HUES6 (cell line): ENCODE measurements at regions not wholly inside any gene's neighbourhood (a gene's known extent, or its start where the extent isn't known, plus 50 kb on each side); places are given as distances from the start of the nearest gene placed in this dataset.

Experiments
- H3K27ac ChIP-seq: 2 replicates; pipeline ENCODE4 v1.7.0; 2013; ENCODE audit warnings: low read depth, mild to moderate bottlenecking, low read length, inconsistent platforms
- H3K27me3 ChIP-seq: 2 replicates; pipeline ENCODE4 v1.6.1; 2013; ENCODE audit warnings: low read length; ENCODE audit not compliant: control insufficient read depth, insufficient read depth
- H3K36me3 ChIP-seq: 2 replicates; pipeline ENCODE4 v1.6.1; 2013; ENCODE audit warnings: low read length; ENCODE audit not compliant: control insufficient read depth, insufficient read depth
- H3K4me1 ChIP-seq: 2 replicates; pipeline ENCODE4 v1.6.1; 2013; ENCODE audit warnings: low read length; ENCODE audit not compliant: control insufficient read depth, insufficient read depth
- H3K4me3 ChIP-seq: 2 replicates; pipeline ENCODE4 v1.5.1; 2013; ENCODE audit warnings: low read depth, low read length
- H3K9ac ChIP-seq: one replicate; pipeline ENCODE4 v1.6.1; 2013; ENCODE audit warnings: mild to moderate bottlenecking, low read length
- H3K9me3 ChIP-seq: 2 replicates; pipeline ENCODE4 v1.6.1; 2013; ENCODE audit warnings: low read depth, low read length; ENCODE audit not compliant: control insufficient read depth, insufficient read depth

DNA sequence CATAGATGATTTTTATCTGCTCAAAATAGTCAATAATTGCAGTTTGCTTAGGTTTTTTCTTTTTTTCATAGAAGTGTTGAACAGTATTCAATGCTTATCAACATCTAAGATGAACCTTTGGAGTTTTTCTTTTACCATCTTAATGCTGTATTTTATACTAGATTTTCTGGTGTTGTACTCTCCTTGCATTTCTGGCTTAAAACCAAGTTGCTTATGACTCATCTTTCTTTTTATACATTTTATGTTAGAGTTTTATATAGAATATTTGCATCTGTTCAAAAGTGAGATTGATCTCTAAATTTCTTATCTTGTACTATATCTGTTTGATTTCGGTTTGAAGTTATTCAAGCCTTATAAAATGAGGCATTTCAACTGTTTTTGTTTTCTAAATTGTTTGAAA is 232.5 kb downstream of the RFPL4B start:
- no peak overlapping the region for H3K27ac ChIP-seq
- no peaks in the 10 kb centered on the region for H3K4me1 ChIP-seq
- no peak overlapping the region for H3K9ac ChIP-seq

GRCh38 chr6:112581015-112581414 is 233.9 kb downstream of the RFPL4B start:
- Histone ChIP-seq H3K4me1 (no peaks in the 10 kb centered on the region), H3K4me3 (no peak overlapping the region), H3K9me3 (no peaks in the 10 kb centered on the region), H3K27me3 (no peaks in the 10 kb centered on the region), H3K27ac (no peak overlapping the region), H3K9ac (no peak overlapping the region), H3K36me3 (no peaks in the 10 kb centered on the region)

More for the DNA sequence above, 232.5 kb downstream of the RFPL4B start:
- no peaks in the 10 kb centered on the region for H3K27me3 ChIP-seq
- no peaks in the 10 kb centered on the region for H3K36me3 ChIP-seq
- H3K4me3 ChIP-seq, result no peak overlapping the region
- H3K9me3 ChIP-seq, result no peaks in the 10 kb centered on the region

- Histone ChIP-seq H3K4me3 (no peak overlapping the region), H3K9me3 (peaks cover 8% of the 10 kb centered on the region; the same call in 1 of the 2 replicates), H3K27me3 (no peaks in the 10 kb centered on the region), H3K36me3 (no peaks in the 10 kb centered on the region), H3K4me1 (no peaks in the 10 kb centered on the region), H3K27ac (no peak overlapping the region), H3K9ac (no peak overlapping the region)
Observed at GRCh38 chr6:112590326-112590725, 243.2 kb downstream of the RFPL4B start.

DNA sequence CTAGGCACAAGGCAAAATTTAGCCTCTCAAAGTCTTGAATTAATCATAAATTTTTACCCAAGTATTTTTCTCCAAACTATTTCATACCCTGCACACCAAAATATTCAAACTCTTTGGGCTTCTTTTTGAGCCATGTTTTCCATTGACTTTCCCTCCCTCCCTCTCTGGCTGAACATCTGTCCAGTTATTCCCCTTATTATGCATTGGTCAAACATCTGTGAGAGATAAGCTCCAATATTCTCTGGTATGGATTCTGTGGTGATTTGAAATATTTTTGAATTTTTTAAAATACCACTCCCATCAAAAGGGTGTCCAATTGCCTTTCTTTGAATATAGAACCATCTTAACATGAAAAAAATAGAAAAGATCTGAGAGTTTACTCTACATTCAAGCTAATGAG is 244.2 kb downstream of the RFPL4B start:
- H3K4me1 ChIP-seq, result no peaks in the 10 kb centered on the region

DNA sequence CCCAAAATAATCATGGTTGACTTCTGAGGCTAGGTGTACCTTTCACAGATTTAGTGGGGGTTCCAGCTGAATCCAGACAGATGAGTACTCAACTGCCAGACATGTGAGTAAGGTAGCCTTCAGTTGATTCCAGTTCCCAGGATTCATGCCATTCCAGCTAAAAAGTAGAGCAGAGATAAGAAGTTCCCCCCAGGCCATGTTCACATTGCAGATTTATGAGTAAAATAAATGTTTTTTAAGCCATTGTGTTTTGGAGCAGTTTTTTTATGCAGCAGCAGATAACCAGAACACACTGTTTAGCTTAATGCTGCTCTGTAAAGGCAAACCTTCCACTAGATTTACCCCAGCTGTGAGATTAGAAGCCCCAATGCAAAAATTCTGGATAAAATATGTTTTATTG is 245.0 kb downstream of the RFPL4B start:
- H3K27me3 ChIP-seq, result no peaks in the 10 kb centered on the region
- no peak overlapping the region for H3K27ac ChIP-seq
- peaks cover 8% of the 10 kb centered on the region; the same call in 1 of the 2 replicates for H3K9me3 ChIP-seq
- no peak overlapping the region for H3K9ac ChIP-seq
- no peaks in the 10 kb centered on the region for H3K36me3 ChIP-seq
- H3K4me3 ChIP-seq, result no peak overlapping the region
- no peaks in the 10 kb centered on the region for H3K4me1 ChIP-seq

More for the DNA sequence above, 244.2 kb downstream of the RFPL4B start:
- no peaks in the 10 kb centered on the region for H3K27me3 ChIP-seq
- no peak overlapping the region for H3K4me3 ChIP-seq
- no peak overlapping the region for H3K9ac ChIP-seq
- H3K27ac ChIP-seq, result no peak overlapping the region
- peaks cover 8% of the 10 kb centered on the region; the same call in 1 of the 2 replicates for H3K9me3 ChIP-seq
- H3K36me3 ChIP-seq, result no peaks in the 10 kb centered on the region

DNA sequence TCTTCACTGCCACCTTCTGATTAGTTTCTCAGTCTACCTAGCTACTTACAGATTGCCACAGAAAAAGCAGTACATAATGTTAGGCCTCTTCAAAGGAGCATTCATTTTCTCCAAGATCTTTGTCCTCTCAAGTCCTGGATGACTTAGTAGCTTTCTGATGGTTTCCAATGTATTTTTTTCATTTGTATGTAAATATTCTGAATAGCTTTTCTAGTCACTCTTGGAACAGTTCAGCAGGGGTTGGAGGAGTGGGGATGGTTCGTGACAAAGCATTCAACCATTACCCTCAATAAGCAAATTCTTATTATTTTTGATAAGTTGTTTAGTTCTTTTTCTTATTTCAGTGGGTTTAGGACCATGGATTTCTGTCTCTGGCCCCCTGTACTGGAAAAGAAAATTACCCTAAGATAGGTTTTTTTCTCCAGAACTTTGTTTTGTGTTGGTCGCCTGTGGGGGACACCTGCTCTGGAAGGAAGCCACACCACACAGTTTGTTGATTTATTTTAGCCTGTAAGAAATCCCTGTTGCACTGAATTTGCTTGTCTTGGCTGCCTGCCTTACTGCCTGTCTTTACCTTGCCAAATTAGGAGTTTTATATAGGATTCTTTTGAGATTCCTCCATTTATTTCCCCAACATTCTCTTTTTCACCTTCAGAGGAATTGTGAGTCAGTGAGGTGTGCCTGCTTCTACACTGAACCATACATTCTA is 247.9 kb downstream of the RFPL4B start:
- H3K9me3 ChIP-seq, result peaks cover 8% of the 10 kb centered on the region; the same call in 1 of the 2 replicates
- H3K27me3 ChIP-seq, result no peaks in the 10 kb centered on the region
- no peak overlapping the region for H3K27ac ChIP-seq
- H3K9ac ChIP-seq, result no peak overlapping the region
- H3K4me3 ChIP-seq, result no peak overlapping the region
- H3K4me1 ChIP-seq, result no peaks in the 10 kb centered on the region
- H3K36me3 ChIP-seq, result no peaks in the 10 kb centered on the region

DNA sequence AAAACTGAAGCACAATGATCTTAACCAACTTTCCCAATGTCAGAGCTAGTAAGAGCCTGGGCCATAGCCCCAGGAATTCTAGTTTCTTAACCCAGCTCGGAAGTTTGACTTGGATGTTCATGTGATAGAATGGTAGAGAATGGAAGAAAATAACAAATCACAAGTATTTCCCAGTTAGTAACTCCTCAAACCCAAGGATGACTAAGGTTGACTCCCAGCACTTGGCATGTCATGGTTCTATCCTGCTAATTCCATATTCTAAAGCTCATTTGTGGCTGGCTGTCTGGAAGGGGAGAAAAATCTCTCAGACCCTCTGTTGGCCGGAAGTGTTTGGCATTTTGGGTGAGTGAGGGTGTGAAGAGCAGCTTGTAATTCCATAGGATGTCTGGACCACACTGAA is 248.7 kb downstream of the RFPL4B start:
- no peaks in the 10 kb centered on the region for H3K27me3 ChIP-seq
- H3K27ac ChIP-seq, result no peak overlapping the region
- H3K4me1 ChIP-seq, result no peaks in the 10 kb centered on the region
- H3K9me3 ChIP-seq, result peaks cover 8% of the 10 kb centered on the region; the same call in 1 of the 2 replicates
- no peak overlapping the region for H3K9ac ChIP-seq
- no peaks in the 10 kb centered on the region for H3K36me3 ChIP-seq
- H3K4me3 ChIP-seq, result no peak overlapping the region

DNA sequence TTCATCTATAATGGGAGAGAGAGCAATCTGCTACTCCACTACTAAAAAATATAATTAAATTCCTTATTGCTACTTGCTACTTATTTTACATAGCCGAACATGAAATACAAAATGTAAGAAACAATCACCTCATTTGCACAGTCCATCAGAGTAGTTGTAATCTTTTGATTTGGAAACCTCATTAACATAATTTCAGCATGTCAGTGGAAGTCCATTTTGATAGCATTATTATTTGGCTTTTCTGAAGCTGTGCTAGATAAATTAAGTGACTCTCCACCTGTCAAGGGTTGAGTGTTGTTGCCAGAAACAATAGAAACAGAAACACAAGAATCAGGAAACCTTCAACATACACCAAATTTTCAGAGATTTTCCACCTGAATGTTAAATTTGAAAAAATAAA is 250.0 kb downstream of the RFPL4B start:
- Histone ChIP-seq H3K4me1 (no peaks in the 10 kb centered on the region), H3K27me3 (no peaks in the 10 kb centered on the region), H3K27ac (no peak overlapping the region), H3K4me3 (no peak overlapping the region), H3K36me3 (no peaks in the 10 kb centered on the region), H3K9ac (no peak overlapping the region), H3K9me3 (peaks cover 8% of the 10 kb centered on the region; the same call in 1 of the 2 replicates)

DNA sequence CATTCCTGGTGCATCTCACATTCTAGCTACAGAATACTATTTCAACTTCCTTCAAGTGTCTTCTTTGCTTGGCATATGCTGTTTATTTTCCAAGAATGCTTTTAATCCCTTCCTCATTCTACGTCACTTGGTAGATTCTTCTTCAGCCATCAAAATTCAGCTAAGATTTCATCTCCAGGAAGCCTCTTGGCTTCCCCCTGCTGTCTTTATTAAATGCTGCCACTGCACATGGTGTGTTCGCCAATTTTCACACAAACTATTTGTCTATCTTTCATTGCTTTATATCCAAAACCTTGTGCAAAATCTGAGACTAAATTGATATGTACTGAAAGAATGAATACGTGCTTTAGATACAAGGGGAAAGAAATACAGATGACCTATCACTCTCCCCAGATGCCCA is 253.0 kb downstream of the RFPL4B start:
- Histone ChIP-seq H3K4me1 (no peaks in the 10 kb centered on the region), H3K27ac (no peak overlapping the region), H3K4me3 (no peak overlapping the region), H3K27me3 (no peaks in the 10 kb centered on the region), H3K9ac (no peak overlapping the region), H3K9me3 (no peaks in the 10 kb centered on the region), H3K36me3 (no peaks in the 10 kb centered on the region)

- no peak overlapping the region for H3K27ac ChIP-seq
- no peaks in the 10 kb centered on the region for H3K27me3 ChIP-seq
- no peak overlapping the region for H3K9ac ChIP-seq
- H3K4me1 ChIP-seq, result no peaks in the 10 kb centered on the region
- H3K4me3 ChIP-seq, result no peak overlapping the region
- peaks cover 14% of the 10 kb centered on the region for H3K9me3 ChIP-seq
- H3K36me3 ChIP-seq, result no peaks in the 10 kb centered on the region
Observed at GRCh38 chr6:112603726-112604125, 256.6 kb downstream of the RFPL4B start.

DNA sequence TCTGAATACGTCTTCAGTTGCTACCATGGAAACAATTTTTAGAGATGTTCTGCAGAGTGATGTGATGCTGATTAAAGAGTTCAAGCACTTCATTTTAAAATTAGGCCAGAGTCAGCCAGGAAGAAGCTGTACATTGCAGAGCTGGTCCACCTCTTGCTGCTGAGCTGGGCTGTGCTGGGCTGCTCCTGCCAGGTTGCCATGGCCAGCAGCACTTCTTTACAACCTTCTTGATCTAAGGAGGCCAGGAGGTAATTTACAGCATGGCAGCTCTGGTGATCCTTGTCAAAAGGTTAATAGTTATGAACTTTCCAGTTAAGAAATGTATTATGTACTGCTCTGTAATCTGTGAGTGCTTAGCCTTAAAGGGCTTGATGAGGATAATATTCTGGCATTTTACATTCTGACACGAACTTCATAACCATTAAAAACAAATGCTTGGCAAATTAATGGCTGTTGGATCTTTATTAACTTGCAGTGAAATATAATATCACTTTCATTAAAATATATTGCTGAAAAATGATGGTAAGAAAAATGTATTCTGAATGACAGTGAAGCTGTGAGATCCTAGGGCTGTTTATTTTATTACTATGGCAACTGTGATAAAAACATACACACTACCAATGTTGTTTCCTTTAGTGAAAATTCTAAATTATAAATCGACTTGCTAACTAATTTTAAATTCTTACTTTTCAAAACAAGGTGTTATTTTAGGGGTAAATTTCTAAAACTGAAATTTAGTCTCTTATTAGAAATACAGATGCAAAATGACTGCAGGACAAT is 259.7 kb downstream of the RFPL4B start:
- Histone ChIP-seq H3K9me3 (peaks cover 30% of the 10 kb centered on the region), H3K9ac (no peak overlapping the region), H3K4me1 (no peaks in the 10 kb centered on the region), H3K4me3 (no peak overlapping the region), H3K36me3 (no peaks in the 10 kb centered on the region), H3K27ac (no peak overlapping the region), H3K27me3 (no peaks in the 10 kb centered on the region)
